ENCODE measurements at regions not wholly inside any gene's neighbourhood (a gene's known extent, or its start where the extent isn't known, plus 50 kb on each side); places are given as distances from the start of the nearest gene placed in this dataset.
A peak's percentile ranks its signal among the peaks of the same experiment; 100 is the strongest.
"Not testable (repeated sequence)": the region's sequence is repeated elsewhere in the genome, so short reads cannot be mapped to it uniquely, and the experiment has no call there.

- no peak for DNase-seq
These were observed 622.9 kb downstream of the MATN1 start for GRCh38 chr1:30100524-30100862.

GRCh38 chr1:30099587-30100523 is 623.5 kb downstream of the MATN1 start:
- no peak for DNase-seq

GRCh38 chr1:30097851-30098250 is 625.5 kb downstream of the MATN1 start:
- not testable (repeated sequence) for DNase-seq

GRCh38 chr1:30095451-30096025 is 627.8 kb downstream of the MATN1 start:
- DNase-seq = no peak

- no peak for DNase-seq
These were observed 628.3 kb downstream of the MATN1 start for GRCh38 chr1:30095051-30095450.

- no peak for DNase-seq
These were observed 631.1 kb downstream of the MATN1 start for GRCh38 chr1:30092051-30092858.

GRCh38 chr1:30090162-30090820 is 633.1 kb downstream of the MATN1 start:
- no peak for DNase-seq

GRCh38 chr1:30089024-30089430 is 634.4 kb downstream of the MATN1 start:
- DNase-seq = peak; percentile 97

GRCh38 chr1:30088594-30088993 is 634.8 kb downstream of the MATN1 start:
- no peak for DNase-seq

- DNase-seq = peak; percentile 18
These were observed 635.9 kb downstream of the MATN1 start for GRCh38 chr1:30087465-30087864.

- DNase-seq = peak; percentile 28
These were observed 637.3 kb downstream of the MATN1 start for GRCh38 chr1:30085811-30086770.

GRCh38 chr1:30084909-30085571 is 638.3 kb downstream of the MATN1 start:
- no peak for DNase-seq

- no peak for DNase-seq
These were observed 639.5 kb downstream of the MATN1 start for GRCh38 chr1:30083800-30084464.

GRCh38 chr1:30081379-30082102 is 641.8 kb downstream of the MATN1 start:
- no peak for DNase-seq

- DNase-seq = not testable (repeated sequence)
These were observed 647.5 kb downstream of the MATN1 start for GRCh38 chr1:30075916-30076315.

GRCh38 chr1:30068787-30069472 is 654.5 kb downstream of the MATN1 start:
- DNase-seq = no peak

GRCh38 chr1:30064547-30064946 is 658.8 kb downstream of the MATN1 start:
- no peak for DNase-seq

- no peak for DNase-seq
These were observed 659.6 kb downstream of the MATN1 start for GRCh38 chr1:30063621-30064280.

Measured in NCI-H1092 (cell line).